HG02571 (cell line): ENCODE measurements at regions not wholly inside any gene's neighbourhood (a gene's known extent, or its start where the extent isn't known, plus 50 kb on each side); places are given as distances from the start of the nearest gene placed in this dataset.

ENCODE experiments used
- ATAC-seq: cut with Tn5 transposase; IDR thresholded peaks from one replicate; pipeline ENCODE4 v1.9.1; 2021; ENCODE audit warnings: mild to moderate bottlenecking, moderate library complexity; ENCODE audit not compliant: unreplicated experiment

DNA sequence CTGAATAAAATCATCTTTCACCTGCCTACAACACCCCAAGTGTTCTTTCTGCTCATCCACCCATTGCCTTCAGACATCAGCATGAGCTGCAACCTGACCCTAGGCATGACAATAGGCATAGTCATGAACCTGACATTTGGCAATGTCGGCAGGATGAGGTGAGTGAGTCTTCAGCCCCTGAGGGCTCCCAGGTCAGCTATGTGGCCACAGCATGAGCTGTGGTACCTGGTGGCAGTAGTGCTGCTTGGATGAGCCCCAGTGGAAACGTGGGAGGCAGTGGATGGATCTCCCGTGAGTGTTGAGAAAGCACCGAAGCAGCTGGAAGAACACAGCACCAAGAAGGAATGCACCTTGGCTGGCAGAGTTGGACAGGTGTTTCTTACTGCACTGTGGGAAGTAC lies 334.8 kb upstream of the FAR2 start:
- ATAC-seq: no peak

DNA sequence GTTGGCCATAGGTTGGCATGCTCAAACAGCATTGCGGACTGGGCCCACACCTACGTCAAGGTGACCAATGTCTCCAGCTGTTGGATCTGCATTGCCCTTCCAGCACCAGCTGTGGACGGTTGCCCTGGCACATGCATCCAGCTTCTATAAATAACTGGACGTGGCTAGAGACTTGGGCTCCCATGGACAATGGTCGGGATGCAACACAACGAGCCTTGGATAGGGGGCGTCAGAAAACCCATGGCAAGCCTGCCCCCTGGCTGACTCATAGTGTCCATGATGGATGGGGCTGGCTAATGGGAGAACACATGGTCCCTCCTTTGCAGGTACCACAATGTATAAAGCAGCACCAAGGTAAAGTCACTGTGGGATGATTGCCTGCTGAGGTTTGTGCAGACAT lies 331.6 kb upstream of the FAR2 start:
- no peak for ATAC-seq

- ATAC-seq: no peak
Observed at GRCh38 chr12:28824193-28824846, 324.8 kb upstream of the FAR2 start.

DNA sequence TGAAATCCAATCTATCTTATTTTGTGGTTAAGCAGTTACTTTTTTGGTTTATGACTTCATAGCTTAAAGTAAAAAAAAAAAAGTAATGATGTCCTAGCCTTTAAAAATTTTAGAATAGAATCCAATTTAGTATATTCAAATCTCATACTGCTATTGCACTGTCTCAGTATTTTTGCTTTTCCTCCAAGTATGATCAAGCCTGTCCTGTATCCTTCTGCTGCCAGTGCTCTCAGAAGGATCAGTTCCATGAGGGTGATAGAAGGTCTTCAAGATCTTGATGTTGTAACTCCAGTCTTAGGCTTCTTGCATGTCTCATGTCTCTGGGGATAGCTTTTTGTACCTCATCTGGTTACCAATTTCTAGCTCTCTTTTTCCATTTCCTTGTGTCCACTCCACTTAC lies 324.2 kb upstream of the FAR2 start:
- no peak for ATAC-seq

- ATAC-seq: no peak
Observed at GRCh38 chr12:28826766-28827165, 322.3 kb upstream of the FAR2 start.

DNA sequence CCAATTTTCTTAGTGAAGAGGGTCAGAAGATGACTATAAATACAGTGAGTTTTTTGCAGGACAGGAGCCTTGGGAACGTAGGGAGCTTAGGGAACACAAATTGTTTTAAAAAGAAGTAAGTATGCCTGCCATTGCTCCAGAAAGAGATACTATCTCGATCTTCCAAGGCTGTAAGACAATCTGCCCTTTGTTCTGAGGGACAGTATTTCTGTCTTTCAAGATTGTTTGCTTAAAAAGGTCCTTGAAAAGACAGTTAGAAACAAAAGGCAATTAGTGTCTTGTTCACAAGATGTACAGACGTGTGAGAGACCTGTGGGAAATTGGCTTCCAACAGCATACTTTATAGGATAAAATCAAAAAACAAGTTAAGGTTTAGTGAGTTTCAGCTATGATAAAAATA lies 321.2 kb upstream of the FAR2 start:
- ATAC-seq: no peak

GRCh38 chr12:28828318-28828717 lies 320.8 kb upstream of the FAR2 start:
- ATAC-seq: no peak

- no peak for ATAC-seq
Observed at GRCh38 chr12:28830491-28830890, 318.6 kb upstream of the FAR2 start.

- ATAC-seq: no peak
Observed at GRCh38 chr12:28844718-28845117, 304.4 kb upstream of the FAR2 start.

- no peak for ATAC-seq
Observed at GRCh38 chr12:28851781-28852180, 297.3 kb upstream of the FAR2 start.

- ATAC-seq: no peak
Observed at GRCh38 chr12:28855761-28856310, 293.2 kb upstream of the FAR2 start.

DNA sequence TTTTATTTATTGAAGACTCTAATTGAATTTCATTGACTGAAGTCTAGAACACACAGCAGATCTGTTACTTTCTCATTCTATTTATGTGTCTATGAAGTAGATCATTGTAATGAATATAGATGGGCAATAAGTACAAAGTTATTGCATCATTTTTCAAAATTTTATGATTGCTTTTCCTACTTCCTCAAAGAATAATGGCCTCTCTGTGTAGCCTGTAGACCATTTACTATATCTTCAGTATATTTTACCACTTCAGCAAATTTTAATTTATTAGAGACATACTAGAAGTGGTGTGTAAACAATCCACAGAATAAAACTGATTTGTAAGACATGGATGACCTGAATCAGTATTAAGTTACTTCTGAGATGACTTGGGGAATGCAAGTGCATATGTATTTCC lies 291.7 kb upstream of the FAR2 start:
- no peak for ATAC-seq

- no peak for ATAC-seq
Observed at GRCh38 chr12:28859551-28859950, 289.5 kb upstream of the FAR2 start.

DNA sequence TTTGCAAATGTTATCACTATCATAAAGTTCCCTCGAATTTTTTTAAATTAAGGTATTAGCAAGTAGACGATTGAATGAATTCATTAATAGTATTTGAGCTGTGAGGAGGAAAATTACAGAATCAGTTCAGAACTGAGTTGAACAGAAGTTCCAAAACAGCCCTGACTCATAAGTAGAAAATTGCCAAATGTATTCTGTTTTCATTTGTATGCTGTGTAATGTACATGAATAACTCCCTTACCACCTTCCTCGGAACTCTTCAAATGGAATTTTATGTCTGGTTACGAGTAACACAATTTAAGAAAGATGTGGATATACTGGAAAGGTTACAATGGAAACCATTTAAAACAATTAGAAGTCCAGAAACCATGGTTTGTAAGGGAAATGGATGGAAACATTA lies 283.3 kb upstream of the FAR2 start:
- ATAC-seq: no peak

DNA sequence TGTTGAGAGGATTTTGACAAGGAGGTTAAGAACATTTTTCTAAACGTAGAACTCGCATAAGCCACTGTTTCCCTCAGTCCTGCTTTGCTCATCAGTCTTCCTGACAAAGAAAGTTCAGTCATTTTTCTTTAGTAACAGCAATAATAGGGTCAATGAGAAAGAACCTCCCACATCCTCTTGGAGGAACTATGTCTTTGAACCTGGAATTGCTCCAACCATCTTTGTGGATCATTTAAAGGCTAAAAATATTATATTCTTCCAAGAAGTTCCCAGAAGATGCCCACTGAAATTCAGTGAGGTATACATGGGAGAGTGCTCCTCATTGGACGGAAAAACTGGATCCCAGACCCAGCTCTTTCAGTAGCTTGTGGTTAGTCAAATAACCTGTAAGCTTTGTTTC lies 282.8 kb upstream of the FAR2 start:
- no peak for ATAC-seq

DNA sequence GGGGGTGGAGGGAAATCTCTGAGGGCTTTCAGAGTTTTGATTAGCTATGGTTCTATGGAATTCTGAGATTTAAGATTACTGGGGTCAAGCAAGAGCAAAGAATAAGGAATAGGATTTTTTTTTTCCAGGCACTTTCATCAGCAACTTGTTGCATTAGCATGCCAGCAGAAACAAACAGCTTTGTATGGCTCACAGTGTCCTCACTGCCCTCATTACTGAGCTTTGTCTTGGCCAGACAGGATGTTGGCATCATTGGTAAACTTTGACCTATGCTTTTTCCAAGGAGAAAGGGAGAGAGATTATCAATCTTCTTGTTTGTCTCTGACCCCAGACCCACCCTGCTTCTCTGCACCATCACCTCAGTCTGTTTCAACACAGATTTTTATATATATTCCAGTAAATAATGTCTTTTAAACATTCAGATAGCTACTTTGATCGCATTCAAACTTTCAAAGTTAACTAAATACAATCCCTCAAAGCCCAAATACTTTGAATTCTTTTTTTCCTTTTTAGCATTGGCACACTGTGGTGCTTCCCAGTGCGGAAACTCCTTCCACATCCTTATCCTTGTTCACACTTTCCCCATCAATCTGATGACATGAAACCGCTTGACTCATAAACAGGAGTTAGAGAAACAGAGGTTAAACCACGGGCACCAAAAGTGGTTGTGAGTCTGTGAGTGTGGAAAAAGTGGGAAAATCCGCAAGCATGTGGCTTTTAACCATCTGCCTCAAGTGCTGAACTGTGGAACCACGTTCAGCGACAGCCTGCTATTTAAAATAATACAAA lies 282.2 kb upstream of the FAR2 start:
- no peak for ATAC-seq

DNA sequence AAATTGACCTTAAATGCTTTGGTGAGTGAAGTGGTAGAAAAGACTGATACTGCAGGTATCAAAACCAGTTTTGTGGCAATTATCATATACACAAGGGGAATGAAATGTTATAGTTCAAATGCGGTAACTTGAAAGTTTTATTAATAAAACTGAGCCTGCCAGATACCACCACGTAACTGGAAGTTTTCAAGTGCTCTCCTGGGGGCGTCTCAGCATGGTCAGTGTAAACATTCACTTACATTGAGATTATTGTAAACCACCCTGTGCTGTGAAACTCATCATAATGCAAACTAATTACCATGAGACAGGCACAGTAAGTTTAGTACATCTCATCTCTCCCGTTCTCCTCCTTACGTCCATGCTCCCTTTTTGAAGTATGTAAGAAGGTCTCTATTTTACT lies 280.7 kb upstream of the FAR2 start:
- ATAC-seq: no peak

DNA sequence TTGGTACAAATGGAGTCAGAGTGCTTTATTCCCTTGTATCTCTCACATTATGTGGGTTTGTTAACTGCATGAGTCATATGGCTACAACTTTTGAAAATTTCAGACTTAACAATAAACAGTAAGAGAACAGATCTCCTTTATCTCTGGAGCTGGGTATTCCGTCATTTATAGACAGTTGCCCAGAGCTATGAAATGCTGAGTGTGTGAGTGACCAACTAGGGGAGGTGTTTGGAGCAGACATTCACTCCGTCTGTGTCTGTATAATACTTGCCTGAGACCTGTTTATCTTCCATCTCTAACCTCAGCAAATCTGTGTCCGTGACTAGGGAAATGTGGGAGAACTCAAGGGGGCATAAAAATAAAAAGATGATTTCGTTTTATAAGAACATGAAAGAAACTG lies 279.9 kb upstream of the FAR2 start:
- no peak for ATAC-seq

DNA sequence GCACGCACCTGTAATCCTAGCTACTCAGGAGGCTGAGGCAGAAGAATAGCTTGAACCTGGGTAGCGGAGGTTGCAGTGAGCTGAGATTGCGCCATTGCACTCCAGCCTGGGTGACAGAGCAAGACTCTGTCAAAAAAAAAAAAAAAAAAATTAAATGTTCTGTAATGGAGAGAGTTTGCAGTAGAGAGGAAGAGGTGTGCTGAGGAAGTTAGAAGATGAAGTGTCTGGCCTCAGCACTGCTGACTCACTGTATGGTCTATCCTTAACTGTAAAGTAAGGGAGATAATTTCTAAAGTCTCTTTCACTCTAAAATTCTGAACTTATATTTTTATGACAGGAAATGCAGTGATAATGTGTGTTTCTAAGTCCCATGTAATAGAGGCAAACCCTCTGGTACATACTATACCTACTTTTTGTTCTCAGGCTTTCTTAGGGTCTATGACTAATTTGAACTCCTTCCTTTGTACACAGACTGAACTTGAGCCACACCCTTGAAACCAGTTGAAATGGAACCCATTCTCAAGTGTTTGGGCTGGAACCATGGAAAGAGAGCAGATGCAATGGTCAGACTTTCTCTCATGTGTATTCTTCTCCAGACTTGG lies 278.1 kb upstream of the FAR2 start:
- ATAC-seq: no peak

DNA sequence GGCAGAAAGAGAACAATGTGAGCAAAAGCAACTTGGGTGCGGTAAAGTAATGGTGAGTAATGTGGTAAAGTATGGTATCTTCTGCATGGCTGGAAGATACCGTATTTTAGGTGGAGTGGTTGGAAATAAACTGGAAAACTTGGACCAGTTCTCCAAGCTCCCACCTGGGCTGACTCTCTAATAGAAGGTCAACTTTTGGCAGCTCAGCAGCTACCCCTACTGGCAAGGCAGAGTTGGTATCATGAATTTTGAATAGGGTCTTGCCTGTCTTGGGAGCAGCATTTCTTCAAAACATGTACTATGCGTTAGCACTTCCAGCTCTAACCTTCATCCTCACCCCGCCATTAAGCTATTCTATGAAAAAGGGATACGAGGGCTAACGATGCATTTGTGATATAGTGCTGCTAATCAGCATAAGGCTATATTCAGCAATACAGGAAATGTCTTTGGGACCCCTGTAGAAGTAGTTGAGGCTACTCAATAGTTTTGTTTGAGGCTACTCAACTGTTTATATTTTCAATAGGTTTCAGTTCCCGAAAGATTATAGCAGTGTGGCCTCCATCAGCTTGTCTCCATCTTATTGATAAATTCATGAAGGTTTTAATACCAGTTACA lies 276.3 kb upstream of the FAR2 start:
- no peak for ATAC-seq

DNA sequence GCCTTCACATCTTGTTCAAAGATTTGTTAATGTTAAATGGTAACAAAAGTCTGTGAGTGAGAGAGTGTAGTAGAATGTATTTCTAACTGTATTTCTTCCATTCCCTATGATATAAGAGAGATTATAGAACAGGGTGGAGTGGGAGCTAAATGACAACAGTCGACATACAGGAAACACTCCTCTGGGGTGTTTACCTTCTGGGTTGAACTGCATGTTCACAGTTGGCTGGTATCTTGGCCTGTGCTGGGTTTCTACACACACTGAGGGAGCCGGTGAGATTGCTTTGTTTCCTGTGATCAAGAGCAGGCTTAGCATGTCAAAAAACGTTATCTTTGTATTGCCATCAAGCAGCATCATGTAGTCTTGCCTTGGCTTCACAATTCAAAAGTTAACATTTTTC lies 274.3 kb upstream of the FAR2 start:
- ATAC-seq: no peak
